CD4-positive, alpha-beta T cell (primary cell): ENCODE measurements at regions not wholly inside any gene's neighbourhood (a gene's known extent, or its start where the extent isn't known, plus 50 kb on each side); places are given as distances from the start of the nearest gene placed in this dataset.

ENCODE experiments used
- ATAC-seq: fragments of 200-7000 bp; cut with Tn5 transposase; one replicate; pipeline ENCODE4 v1.10.0; 2022; ENCODE audit warnings: mild to moderate bottlenecking; ENCODE audit not compliant: poor library complexity
- CTCF ChIA-PET: fragments of 350-600 bp; sonication (Branson Sonifier 250); formaldehyde crosslinking; loops from one replicate; lab custom pipeline; 2021; ENCODE audit warnings: antibody characterized with exemption, inconsistent platforms; lab: Charles Lee
- POLR2A ChIA-PET: fragments of 350-600 bp; sonication (Branson Sonifier 250); formaldehyde crosslinking; loops from one replicate; lab custom pipeline; 2021; ENCODE audit warnings: antibody characterized with exemption, inconsistent platforms; lab: Charles Lee
- DNase-seq, 14 experiments: peaks; one replicate each; pipeline ENCODE4 v3.0.0-alpha.2; 2013 to 2020; ENCODE audit warnings: mixed read lengths in 2 of 14
- H3K27ac ChIP-seq, 2 donors: one replicate each; pipeline versions ENCODE4 v1.5.1 to v1.7.0; 2013; ENCODE audit warnings: low read length in 2 of 2, low read depth in 1 of 2, mild to moderate bottlenecking in 1 of 2
- H3K27me3 ChIP-seq, 2 experiments: 1 replicate in 1 of 2; 2 replicates in 1 of 2; pipeline versions ENCODE4 v1.6.1 to v1.7.0; 2013; ENCODE audit warnings: low read length in 2 of 2, control low read depth in 1 of 2, mild to moderate bottlenecking in 1 of 2, moderate library complexity in 1 of 2; ENCODE audit not compliant: insufficient read depth in 2 of 2, control insufficient read depth in 1 of 2
- H3K36me3 ChIP-seq: one replicate; pipeline ENCODE4 v1.6.1; 2013; ENCODE audit warnings: low read length, control low read depth; ENCODE audit not compliant: insufficient read depth
- H3K4me1 ChIP-seq: one replicate; pipeline ENCODE4 v1.6.1; 2013; ENCODE audit warnings: low read length, control low read depth; ENCODE audit not compliant: insufficient read depth
- H3K4me3 ChIP-seq: one replicate; pipeline ENCODE4 v1.5.1; 2013; ENCODE audit warnings: mild to moderate bottlenecking, low read length, moderate library complexity
- H3K9me3 ChIP-seq, 2 experiments: 1 replicate in 1 of 2; 2 replicates in 1 of 2; pipeline versions ENCODE4 v1.6.1 to v1.7.0; 2013; ENCODE audit warnings: low read length in 2 of 2, mild to moderate bottlenecking in 2 of 2, control low read depth in 1 of 2, moderate library complexity in 1 of 2; ENCODE audit not compliant: control insufficient read depth in 1 of 2, insufficient read depth in 1 of 2
- H3K27ac Mint-ChIP-seq: one replicate; pipeline ENCODE4 v1.8.0; 2020; ENCODE audit warnings: mixed read lengths
- H3K27me3 Mint-ChIP-seq: one replicate; pipeline ENCODE4 v1.8.0; 2021; ENCODE audit warnings: mixed read lengths
- H3K36me3 Mint-ChIP-seq: one replicate; pipeline ENCODE4 v1.8.0; 2021; ENCODE audit warnings: low read depth, mixed read lengths
- H3K4me1 Mint-ChIP-seq: one replicate; pipeline ENCODE4 v1.8.0; 2021; ENCODE audit warnings: low read depth, mixed read lengths
- H3K4me3 Mint-ChIP-seq: one replicate; pipeline ENCODE4 v1.8.0; 2020; ENCODE audit warnings: mild to moderate bottlenecking, mixed read lengths
- H3K9me3 Mint-ChIP-seq: one replicate; pipeline ENCODE4 v1.8.0; 2020; ENCODE audit warnings: mixed read lengths
- intact Hi-C, 2 experiments: fragments of 100-400 bp; cut with DNase I in 1 of 2; cut with micrococcal nuclease in 1 of 2; formaldehyde crosslinking; loops; one replicate each; pipeline versions ENCODE4 v1.15.1 to v1.9.0; 2023 to 2025; cut with DNase I, micrococcal nuclease
- TF ChIP-seq, protein P1 (sequence below): fragments of 200-600 bp; IDR thresholded peaks from one replicate; pipeline ENCODE4 v1.8.0; 2022; ENCODE audit warnings: antibody characterized with exemption, mild to moderate bottlenecking

DNA sequence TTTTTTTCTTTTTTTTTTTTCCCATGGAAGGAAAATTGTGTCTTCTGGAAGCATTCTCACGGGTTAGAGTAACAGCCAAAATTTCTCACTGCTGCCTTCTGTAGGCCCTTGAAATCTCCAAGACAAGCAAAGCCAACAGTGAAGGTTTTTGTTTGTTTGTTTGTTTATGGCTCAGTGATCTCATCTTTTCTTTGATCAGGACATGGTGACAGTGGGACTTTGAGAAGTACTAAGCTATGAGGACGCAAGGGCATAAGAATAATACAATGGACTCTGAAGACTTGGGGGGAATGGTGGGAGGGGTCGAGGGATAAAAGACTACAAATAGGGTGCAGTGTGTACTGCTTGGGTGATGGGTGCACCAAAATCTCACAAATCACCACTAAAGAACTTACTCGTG, 419.4 kb downstream of the PTPRC start:
- Histone ChIP-seq H3K4me1 (no peaks in the 10 kb centered on the region), H3K27ac (no peak overlapping the region), H3K4me3 (no peak overlapping the region), H3K27me3 (no peaks in the 10 kb centered on the region), H3K9me3 (peaks cover 0 to 4% of the 10 kb centered on the region in 2 experiments), H3K36me3 (no peaks in the 10 kb centered on the region)
- H3K9me3 Mint-ChIP-seq, result no peaks in the 10 kb centered on the region
- H3K36me3 Mint-ChIP-seq, result no peaks in the 10 kb centered on the region
- ChIA-PET POLR2A (no interaction called here), CTCF (no interaction called here)
- no peak overlapping the region for H3K4me3 Mint-ChIP-seq
- ATAC-seq, result no peak
- no peak for DNase-seq
- no peak overlapping the region for H3K27ac Mint-ChIP-seq
- H3K27me3 Mint-ChIP-seq, result no peaks in the 10 kb centered on the region
- TF ChIP-seq, protein P1, sequence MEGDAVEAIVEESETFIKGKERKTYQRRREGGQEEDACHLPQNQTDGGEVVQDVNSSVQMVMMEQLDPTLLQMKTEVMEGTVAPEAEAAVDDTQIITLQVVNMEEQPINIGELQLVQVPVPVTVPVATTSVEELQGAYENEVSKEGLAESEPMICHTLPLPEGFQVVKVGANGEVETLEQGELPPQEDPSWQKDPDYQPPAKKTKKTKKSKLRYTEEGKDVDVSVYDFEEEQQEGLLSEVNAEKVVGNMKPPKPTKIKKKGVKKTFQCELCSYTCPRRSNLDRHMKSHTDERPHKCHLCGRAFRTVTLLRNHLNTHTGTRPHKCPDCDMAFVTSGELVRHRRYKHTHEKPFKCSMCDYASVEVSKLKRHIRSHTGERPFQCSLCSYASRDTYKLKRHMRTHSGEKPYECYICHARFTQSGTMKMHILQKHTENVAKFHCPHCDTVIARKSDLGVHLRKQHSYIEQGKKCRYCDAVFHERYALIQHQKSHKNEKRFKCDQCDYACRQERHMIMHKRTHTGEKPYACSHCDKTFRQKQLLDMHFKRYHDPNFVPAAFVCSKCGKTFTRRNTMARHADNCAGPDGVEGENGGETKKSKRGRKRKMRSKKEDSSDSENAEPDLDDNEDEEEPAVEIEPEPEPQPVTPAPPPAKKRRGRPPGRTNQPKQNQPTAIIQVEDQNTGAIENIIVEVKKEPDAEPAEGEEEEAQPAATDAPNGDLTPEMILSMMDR, result no peak
- H3K4me1 Mint-ChIP-seq, result peaks cover 9% of the 10 kb centered on the region
- intact Hi-C loops, result no loop called here

DNA sequence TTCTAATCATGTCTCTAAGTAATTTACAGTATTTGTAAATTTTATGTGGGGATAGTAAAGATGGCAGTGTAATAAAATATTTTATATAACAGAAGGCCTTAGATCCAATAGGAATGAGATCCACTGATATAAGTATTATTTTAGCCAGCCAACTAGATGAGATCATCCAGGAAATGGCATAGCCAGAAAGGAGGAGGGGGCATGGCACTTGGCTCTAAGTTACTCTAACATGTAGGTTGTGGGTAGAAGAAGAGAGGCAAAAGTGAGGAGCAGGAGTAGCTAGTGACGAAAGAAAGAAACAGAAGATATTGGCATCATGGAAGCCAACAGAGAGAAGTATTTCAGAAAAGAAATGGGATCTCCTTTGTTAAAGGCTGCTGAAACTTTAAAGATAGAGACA, 426.1 kb downstream of the PTPRC start:
- Mint-ChIP-seq H3K9me3 (no peaks in the 10 kb centered on the region), H3K4me3 (no peak overlapping the region), H3K27ac (no peak overlapping the region), H3K36me3 (no peaks in the 10 kb centered on the region), H3K4me1 (no peaks in the 10 kb centered on the region), H3K27me3 (no peaks in the 10 kb centered on the region)
- Histone ChIP-seq H3K27me3 (no peaks in the 10 kb centered on the region), H3K4me3 (no peak overlapping the region), H3K36me3 (no peaks in the 10 kb centered on the region), H3K9me3 (no peaks in the 10 kb centered on the region), H3K4me1 (no peaks in the 10 kb centered on the region), H3K27ac (no peak overlapping the region)
- no peak for ATAC-seq
- CTCF ChIA-PET, result no interaction called here
- TF ChIP-seq, protein P1, result no peak
- no peak for DNase-seq
- POLR2A ChIA-PET, result no interaction called here
- intact Hi-C loops, result no loop called here

DNA sequence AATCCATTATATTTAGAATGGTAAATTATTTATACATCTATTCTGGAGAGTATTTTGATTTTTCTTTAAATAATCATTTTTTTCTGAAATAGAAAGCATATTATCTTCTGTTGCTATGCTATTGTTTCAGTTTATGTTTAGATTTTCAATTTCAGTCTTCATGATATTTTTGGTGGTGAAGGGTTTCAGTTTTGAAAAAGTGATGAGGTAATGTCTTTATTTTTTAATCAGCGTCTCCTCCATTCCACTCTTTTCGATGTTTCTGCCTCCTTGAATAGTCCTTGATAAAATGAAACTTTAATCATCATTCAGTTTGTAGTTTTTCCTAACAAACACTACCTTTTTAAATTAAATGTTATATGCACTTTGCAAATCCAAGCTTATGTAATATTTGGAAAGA, 428.6 kb downstream of the PTPRC start:
- Mint-ChIP-seq H3K27me3 (no peaks in the 10 kb centered on the region), H3K36me3 (no peaks in the 10 kb centered on the region), H3K27ac (no peak overlapping the region), H3K4me1 (no peaks in the 10 kb centered on the region), H3K9me3 (no peaks in the 10 kb centered on the region), H3K4me3 (no peak overlapping the region)
- no peaks in the 10 kb centered on the region for H3K4me1 ChIP-seq
- POLR2A ChIA-PET, result no interaction called here
- H3K27ac ChIP-seq, result no peak overlapping the region
- CTCF ChIA-PET, result interaction anchor here (0.6 to 1.5 kb wide), 2 partner anchors 13 to 107 kb away, joined by 3 read pairs; no protein-coding TSS in a partner anchor
- TF ChIP-seq, protein P1, result no peak
- intact Hi-C loops, result no loop called here
- no peaks in the 10 kb centered on the region for H3K9me3 ChIP-seq
- no peak for DNase-seq
- no peak for ATAC-seq
- H3K27me3 ChIP-seq, result no peaks in the 10 kb centered on the region
- no peak overlapping the region for H3K4me3 ChIP-seq
- H3K36me3 ChIP-seq, result no peaks in the 10 kb centered on the region
